ENCODE measurements at regions not wholly inside any gene's neighbourhood (a gene's known extent, or its start where the extent isn't known, plus 50 kb on each side); places are given as distances from the start of the nearest gene placed in this dataset.

DNA sequence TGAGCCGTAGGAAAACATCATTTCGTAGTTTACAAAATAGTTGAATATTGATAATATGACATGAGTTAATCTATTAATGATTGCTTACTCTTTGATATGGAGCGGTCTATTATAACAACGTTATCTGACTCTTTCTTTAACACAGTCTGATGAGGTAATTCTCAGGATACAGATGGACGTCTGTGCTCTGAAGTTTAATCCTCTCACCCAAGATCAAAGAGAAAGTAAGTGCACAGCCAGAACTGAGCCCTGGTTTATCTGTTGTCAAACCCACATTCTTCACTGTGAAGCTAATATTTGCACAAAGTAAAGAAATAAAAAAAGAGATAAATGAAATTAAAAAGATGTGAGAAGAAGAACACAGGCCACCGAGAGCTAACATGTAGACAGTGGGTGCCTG lies 190.9 kb upstream of the COPS8 start:
- no peak for TF ChIP-seq POU2F2 (IDR thresholded peaks at IDR 0.05; ENCODE audit: low read depth, low read length)
- TF ChIP-seq POLR2AphosphoS5 (IDR thresholded peaks at IDR 0.05; ENCODE audit: low read depth, low read length) = no peak
- TF ChIP-seq TAF1 (IDR thresholded peaks at IDR 0.05; ENCODE audit: low read depth, low read length) = no peak
- TF ChIP-seq POLR2A (IDR thresholded peaks at IDR 0.05; ENCODE audit: low read depth, low read length) = no peak
- no peak for TF ChIP-seq SPI1 (IDR thresholded peaks at IDR 0.05; ENCODE audit: low read depth, low read length)
